Hepatocyte (in vitro differentiated cells): ENCODE measurements at regions not wholly inside any gene's neighbourhood (a gene's known extent, or its start where the extent isn't known, plus 50 kb on each side); places are given as distances from the start of the nearest gene placed in this dataset.
"Not testable (repeated sequence)": the region's sequence is repeated elsewhere in the genome, so short reads cannot be mapped to it uniquely, and the experiment has no call there.

Source experiments
- DNase-seq: peaks from one replicate; pipeline ENCODE4 v3.0.0-alpha.2; 2016; ENCODE audit warnings: low spot score
- H2AFZ ChIP-seq: fragments of 200-600 bp; sonication (generic); 2 replicates; pipeline ENCODE4 v1.6.0; 2016; ENCODE audit warnings: antibody characterized with exemption, mild to moderate bottlenecking
- H3K27ac ChIP-seq: fragments of 200-600 bp; sonication (generic); 2 replicates; pipeline ENCODE4 v1.5.1; 2016; ENCODE audit warnings: mild to moderate bottlenecking
- H3K27me3 ChIP-seq: fragments of 200-600 bp; sonication (generic); 2 replicates; pipeline ENCODE4 v1.6.1; 2016
- H3K36me3 ChIP-seq: fragments of 200-600 bp; sonication (generic); replicated peaks from 2 replicates; pipeline ENCODE4 v1.5.1; 2016; ENCODE audit warnings: low read depth; ENCODE audit not compliant: insufficient read depth
- H3K4me1 ChIP-seq: fragments of 200-600 bp; sonication (generic); 2 replicates; pipeline ENCODE4 v1.5.1; 2016; ENCODE audit warnings: mild to moderate bottlenecking, moderate library complexity; ENCODE audit not compliant: insufficient read depth
- H3K4me2 ChIP-seq: fragments of 200-600 bp; sonication (generic); 2 replicates; pipeline ENCODE4 v1.6.0; 2016
- H3K4me3 ChIP-seq: fragments of 200-600 bp; sonication (generic); 2 replicates; pipeline ENCODE4 v1.5.1; 2016; ENCODE audit warnings: mild to moderate bottlenecking
- H3K79me2 ChIP-seq: fragments of 200-600 bp; sonication (generic); 2 replicates; pipeline ENCODE4 v1.6.0; 2017; ENCODE audit warnings: mild to moderate bottlenecking
- H3K9me2 ChIP-seq: fragments of 200-600 bp; sonication (generic); replicated peaks from 2 replicates; pipeline ENCODE4 v1.6.0; 2017; ENCODE audit warnings: mild to moderate bottlenecking; ENCODE audit not compliant: insufficient read depth
- H3K9me3 ChIP-seq: fragments of 200-600 bp; sonication (generic); 2 replicates; pipeline ENCODE4 v1.5.1; 2016; ENCODE audit warnings: low read depth, mild to moderate bottlenecking
- H4K20me1 ChIP-seq: fragments of 200-600 bp; sonication (generic); 2 replicates; pipeline ENCODE4 v1.6.0; 2016; ENCODE audit warnings: mild to moderate bottlenecking; ENCODE audit not compliant: insufficient read depth, poor library complexity, severe bottlenecking
- CTCF ChIP-seq: fragments of 200-600 bp; sonication (generic); IDR thresholded peaks from 2 replicates; pipeline ENCODE4 v1.5.1; 2016; ENCODE audit warnings: antibody characterized with exemption, mild to moderate bottlenecking; ENCODE audit not compliant: poor library complexity
- EZH2 ChIP-seq: fragments of 200-600 bp; sonication (generic); IDR thresholded peaks from 2 replicates; pipeline ENCODE4 v1.6.1; 2016; ENCODE audit warnings: antibody characterized with exemption, mild to moderate bottlenecking, borderline replicate concordance
- EZH2phosphoT487 ChIP-seq: fragments of 200-600 bp; sonication (generic); IDR thresholded peaks from one replicate; pipeline ENCODE4 v1.6.1; 2018; ENCODE audit warnings: antibody characterized with exemption, mild to moderate bottlenecking, low read depth, moderate library complexity; ENCODE audit not compliant: unreplicated experiment, severe bottlenecking
- WGBS: methylation state at CpG from one replicate; pipeline ENCODE4 v1.1.6; 2016; ENCODE audit warnings: low lambda C conversion rate; ENCODE audit errors: missing lambda C conversion rate; 5-methylcytosine and 5-hydroxymethylcytosine counted together

- Histone ChIP-seq H3K9me3 (no peaks in the 10 kb centered on the region), H4K20me1 (no peaks in the 10 kb centered on the region), H3K9me2 (no peaks in the 10 kb centered on the region), H3K4me1 (no peaks in the 10 kb centered on the region), H3K27ac (no peak overlapping the region), H3K4me2 (no peak overlapping the region), H2AFZ (no peak overlapping the region), H3K4me3 (no peak overlapping the region), H3K27me3 (no peaks in the 10 kb centered on the region), H3K36me3 (no peaks in the 10 kb centered on the region), H3K79me2 (no peaks in the 10 kb centered on the region)
- TF ChIP-seq CTCF (no peak), EZH2phosphoT487 (no peak), EZH2 (no peak)
- WGBS, result 45% methylated on average over 1 of the region's 1 CpG
- DNase-seq, result no peak
Measured at GRCh38 chr2:184155791-184156190, 442.5 kb upstream of the ZNF804A start.

GRCh38 chr2:184157141-184157540, 441.2 kb upstream of the ZNF804A start:
- no peaks in the 10 kb centered on the region for H3K9me2 ChIP-seq
- no peak overlapping the region for H2AFZ ChIP-seq
- TF ChIP-seq CTCF, result no peak
- no peak for TF ChIP-seq EZH2phosphoT487
- no peak for TF ChIP-seq EZH2
- H3K4me2 ChIP-seq, result no peak overlapping the region
- no peaks in the 10 kb centered on the region for H3K79me2 ChIP-seq
- H3K4me1 ChIP-seq, result no peaks in the 10 kb centered on the region
- H3K4me3 ChIP-seq, result no peak overlapping the region
- no peaks in the 10 kb centered on the region for H3K9me3 ChIP-seq
- H3K36me3 ChIP-seq, result no peaks in the 10 kb centered on the region
- H3K27me3 ChIP-seq, result no peaks in the 10 kb centered on the region
- WGBS, result 63% methylated on average over 2 of the region's 2 CpGs
- no peak for DNase-seq
- no peak overlapping the region for H3K27ac ChIP-seq
- H4K20me1 ChIP-seq, result no peaks in the 10 kb centered on the region

- Histone ChIP-seq H2AFZ (no peak overlapping the region), H3K27ac (no peak overlapping the region), H3K9me3 (no peaks in the 10 kb centered on the region), H3K36me3 (no peaks in the 10 kb centered on the region), H4K20me1 (no peaks in the 10 kb centered on the region), H3K79me2 (no peaks in the 10 kb centered on the region), H3K4me1 (no peaks in the 10 kb centered on the region), H3K4me3 (no peak overlapping the region), H3K9me2 (no peaks in the 10 kb centered on the region), H3K4me2 (no peak overlapping the region), H3K27me3 (no peaks in the 10 kb centered on the region)
- 85% methylated on average over 2 of the region's 2 CpGs for WGBS
- TF ChIP-seq EZH2phosphoT487, result no peak
- TF ChIP-seq CTCF, result no peak
- DNase-seq, result no peak
Measured at GRCh38 chr2:184162426-184162825, 435.9 kb upstream of the ZNF804A start.

DNA sequence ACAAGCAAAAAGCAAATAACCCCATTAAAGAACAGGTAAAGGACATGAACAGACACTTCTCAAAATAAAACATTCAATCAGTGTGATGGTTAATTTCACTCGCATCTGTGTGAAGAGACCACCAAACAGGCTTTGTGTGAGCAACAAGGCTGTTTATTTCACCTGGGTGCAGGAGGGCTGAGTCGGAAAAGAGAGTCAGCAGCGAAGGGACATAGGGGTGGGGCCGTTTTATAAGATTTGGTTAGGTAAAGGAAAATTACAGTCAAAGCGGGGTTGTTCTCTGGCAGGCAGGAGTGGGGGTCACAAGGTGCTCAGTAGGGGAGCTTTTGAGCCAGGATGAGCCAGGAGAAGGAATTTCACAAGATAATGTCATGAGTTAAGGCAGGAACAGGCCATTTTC, 429.5 kb upstream of the ZNF804A start:
- H3K9me2 ChIP-seq, H3K36me3 ChIP-seq, H2AFZ ChIP-seq, H3K4me3 ChIP-seq, H3K4me1 ChIP-seq, H3K79me2 ChIP-seq, H3K27ac ChIP-seq, H4K20me1 ChIP-seq, H3K4me2 ChIP-seq, DNase-seq, H3K9me3 ChIP-seq, H3K27me3 ChIP-seq: not testable (repeated sequence)
- WGBS, result 75% methylated on average over 5 of the region's 5 CpGs
